Psoas muscle (tissue), 7 donors: ENCODE measurements at regions not wholly inside any gene's neighbourhood (a gene's known extent, or its start where the extent isn't known, plus 50 kb on each side); places are given as distances from the start of the nearest gene placed in this dataset.

Experiments
- ATAC-seq, 4 donors: fragments of 200-7000 bp; cut with Tn5 transposase; one replicate each; pipeline ENCODE4 v1.9.1; 2020; ENCODE audit warnings: moderate library complexity in 3 of 4, mild to moderate bottlenecking in 2 of 4
- DNase-seq, 2 donors: peaks; one replicate each; pipeline ENCODE4 v3.0.0-alpha.2; 2020
- H3K27ac ChIP-seq: fragments of 200-600 bp; one replicate; pipeline ENCODE4 v1.8.0; 2022
- H3K27me3 ChIP-seq, 3 donors: fragments of 200-600 bp in 1 of 3; one replicate each; pipeline versions ENCODE4 v1.6.1 to v1.8.0; 2013 to 2022; ENCODE audit warnings: low read length in 2 of 3, mild to moderate bottlenecking in 2 of 3, moderate library complexity in 1 of 3; ENCODE audit not compliant: insufficient read depth in 3 of 3
- H3K36me3 ChIP-seq, 2 donors: fragments of 200-600 bp in 1 of 2; one replicate each; pipeline versions ENCODE4 v1.6.1 to v1.8.0; 2013 to 2022; ENCODE audit warnings: low read depth in 1 of 2, mild to moderate bottlenecking in 1 of 2, moderate library complexity in 1 of 2; ENCODE audit not compliant: insufficient read depth in 1 of 2
- H3K4me1 ChIP-seq: fragments of 200-600 bp; one replicate; pipeline ENCODE4 v1.8.0; 2022
- H3K4me3 ChIP-seq: fragments of 200-600 bp; one replicate; pipeline ENCODE4 v1.8.0; 2022; ENCODE audit warnings: mild to moderate bottlenecking
- H3K9me3 ChIP-seq: fragments of 200-600 bp; one replicate; pipeline ENCODE4 v1.8.0; 2022
- WGBS, 3 donors: extraction: QIAGEN DNeasy Blood & Tissue Kit; methylation state at CpG; one replicate each; pipeline versions ENCODE4 v1.1.6 to v1.1.7; 2013; 5-methylcytosine and 5-hydroxymethylcytosine counted together
- intact Hi-C, 2 donors: fragments of 100-400 bp; cut with DNase I; formaldehyde crosslinking; loops; one replicate each; pipeline versions ENCODE4 v1.11.0 to v1.14.2; 2022
- TF ChIP-seq, protein P1 (sequence below): fragments of 200-600 bp; IDR thresholded peaks from one replicate; pipeline ENCODE4 v1.8.0; 2022; ENCODE audit warnings: antibody characterized with exemption
- donor health status: healthy with polysubstance abuse.
- donor health status: DM: no; HTN: no; CAD: no; lungs with moderate emphysema.
- donor health status: Bipolar disorder and iron deficiency.
- donor health status: healthy.
- donor health status: DM: yes; HTN: yes; CAD: no.
- donor health status: DM: no; HTN: no; CAD: no.
- donor health status: DM: yes; HTN: yes; CAD: no.

DNA sequence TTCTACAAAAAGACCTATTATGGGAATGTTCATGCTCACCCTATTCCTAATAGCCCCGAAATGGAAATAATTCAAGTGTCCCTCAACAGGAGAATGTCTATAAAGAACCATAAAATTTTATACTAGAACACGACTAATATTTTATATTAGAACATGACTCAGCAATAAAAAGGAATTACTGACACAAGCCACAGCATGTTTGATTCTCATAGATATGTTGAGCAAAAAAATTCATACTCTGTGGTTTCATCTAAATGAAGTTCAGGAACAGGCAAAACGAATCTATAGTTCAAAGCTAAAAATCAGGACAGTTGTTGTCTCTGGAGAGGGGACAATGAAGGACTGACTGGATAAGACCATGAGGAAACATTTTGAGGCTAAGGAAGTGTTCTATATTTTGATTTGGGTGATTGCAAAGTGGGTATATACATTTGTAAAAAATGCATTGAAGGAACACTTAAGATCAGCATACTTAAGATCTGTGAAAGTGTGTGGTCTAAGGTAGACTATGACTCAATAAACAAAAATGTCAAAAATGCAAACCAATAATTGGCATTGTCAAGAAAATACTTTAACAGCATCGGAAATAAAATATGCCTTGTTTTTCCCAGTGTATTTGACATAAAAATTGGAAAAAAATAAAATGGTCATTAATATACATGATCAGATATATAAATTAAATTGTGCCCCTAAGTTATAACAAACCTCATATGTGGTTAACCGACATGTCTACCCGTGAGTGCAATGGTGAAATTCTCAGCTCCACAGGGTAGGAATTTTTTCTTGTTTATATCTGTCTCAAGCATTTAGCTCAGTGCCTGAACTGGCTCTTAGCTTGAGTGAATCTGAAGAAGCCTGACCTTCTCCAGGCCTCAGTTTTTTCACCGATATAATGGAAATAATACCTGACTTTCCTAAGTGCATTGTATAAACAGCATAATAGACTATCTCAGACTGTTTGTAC lies 124.9 kb upstream of the CTTNBP2 start:
- Histone ChIP-seq H3K4me3 (no peak overlapping the region), H3K36me3 (no peaks in the 10 kb centered on the region), H3K27ac (no peak overlapping the region), H3K27me3 (no peaks in the 10 kb centered on the region), H3K9me3 (no peaks in the 10 kb centered on the region), H3K4me1 (no peaks in the 10 kb centered on the region)
- intact Hi-C loops, result no loop called here
- DNase-seq (no peak), ATAC-seq (no peak)
- TF ChIP-seq, protein P1, sequence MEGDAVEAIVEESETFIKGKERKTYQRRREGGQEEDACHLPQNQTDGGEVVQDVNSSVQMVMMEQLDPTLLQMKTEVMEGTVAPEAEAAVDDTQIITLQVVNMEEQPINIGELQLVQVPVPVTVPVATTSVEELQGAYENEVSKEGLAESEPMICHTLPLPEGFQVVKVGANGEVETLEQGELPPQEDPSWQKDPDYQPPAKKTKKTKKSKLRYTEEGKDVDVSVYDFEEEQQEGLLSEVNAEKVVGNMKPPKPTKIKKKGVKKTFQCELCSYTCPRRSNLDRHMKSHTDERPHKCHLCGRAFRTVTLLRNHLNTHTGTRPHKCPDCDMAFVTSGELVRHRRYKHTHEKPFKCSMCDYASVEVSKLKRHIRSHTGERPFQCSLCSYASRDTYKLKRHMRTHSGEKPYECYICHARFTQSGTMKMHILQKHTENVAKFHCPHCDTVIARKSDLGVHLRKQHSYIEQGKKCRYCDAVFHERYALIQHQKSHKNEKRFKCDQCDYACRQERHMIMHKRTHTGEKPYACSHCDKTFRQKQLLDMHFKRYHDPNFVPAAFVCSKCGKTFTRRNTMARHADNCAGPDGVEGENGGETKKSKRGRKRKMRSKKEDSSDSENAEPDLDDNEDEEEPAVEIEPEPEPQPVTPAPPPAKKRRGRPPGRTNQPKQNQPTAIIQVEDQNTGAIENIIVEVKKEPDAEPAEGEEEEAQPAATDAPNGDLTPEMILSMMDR, result no peak
- 66 to 74% (median 70%) methylated on average over 7 of the region's 7 CpGs for WGBS, 3 donors

DNA sequence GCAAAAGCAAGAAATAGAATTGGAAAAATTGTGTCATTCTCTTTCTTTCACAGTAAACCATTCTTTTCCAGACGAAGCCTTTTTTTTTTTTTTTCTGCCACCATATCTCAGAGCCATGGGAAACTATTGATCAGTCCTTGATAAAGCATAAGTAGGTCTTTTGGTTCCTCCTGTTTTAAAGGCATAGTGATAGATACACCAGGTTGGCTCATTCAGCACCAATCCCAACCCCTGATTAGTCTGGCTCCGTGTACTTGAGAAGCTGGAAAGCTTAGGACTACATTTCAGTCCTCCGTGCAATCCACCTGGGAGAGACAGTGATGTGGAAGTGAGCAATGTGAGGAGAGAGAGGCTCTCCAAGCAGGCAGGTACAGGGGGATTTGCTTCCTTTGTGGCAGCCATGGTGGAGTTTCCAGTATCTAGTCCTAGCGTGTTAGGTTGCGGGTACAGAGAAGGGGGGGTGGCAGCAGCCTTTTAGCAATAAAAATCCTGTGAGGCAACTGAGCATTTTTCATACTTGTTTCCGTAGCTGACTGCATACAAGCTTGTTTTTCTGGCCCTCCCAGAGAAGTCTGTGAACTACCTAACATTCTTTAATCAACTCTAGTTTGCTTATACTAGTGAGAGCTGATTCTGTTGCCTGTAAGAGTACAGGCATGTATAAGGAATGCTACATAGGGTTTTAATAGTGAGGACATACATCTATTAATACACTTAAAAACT lies 127.4 kb upstream of the CTTNBP2 start:
- no peak overlapping the region for H3K4me3 ChIP-seq
- no peaks in the 10 kb centered on the region for H3K27me3 ChIP-seq
- WGBS, 3 donors, result 69 to 75% (median 70%) methylated on average over 6 of the region's 6 CpGs
- H3K36me3 ChIP-seq, result no peaks in the 10 kb centered on the region
- TF ChIP-seq, protein P1, result no peak
- intact Hi-C loops, result no loop called here
- DNase-seq (no peak), ATAC-seq (no peak)
- H3K4me1 ChIP-seq, result no peaks in the 10 kb centered on the region
- H3K9me3 ChIP-seq, result no peaks in the 10 kb centered on the region
- no peak overlapping the region for H3K27ac ChIP-seq

DNA sequence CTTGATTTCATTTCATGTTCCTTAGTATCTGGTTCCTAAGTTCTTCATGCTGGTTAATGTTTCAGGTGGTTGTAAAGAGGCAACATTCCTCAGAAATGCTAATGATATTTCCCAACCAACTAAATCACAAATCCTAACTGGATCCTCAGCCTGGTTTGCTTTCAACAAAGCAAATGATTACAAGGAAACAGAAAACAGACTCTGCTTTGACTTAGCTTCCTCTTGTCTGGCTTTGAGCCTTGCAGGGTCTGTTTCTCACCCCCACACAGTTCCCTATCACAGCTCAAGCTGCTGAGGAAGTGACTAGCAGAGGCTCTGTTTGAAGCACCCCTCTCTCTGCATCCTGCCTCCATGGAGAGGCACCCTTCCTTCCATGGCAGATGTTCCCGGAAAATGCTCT lies 130.2 kb upstream of the CTTNBP2 start:
- no peak overlapping the region for H3K27ac ChIP-seq
- H3K27me3 ChIP-seq, result no peaks in the 10 kb centered on the region
- DNase-seq, result no peak
- TF ChIP-seq, protein P1, result no peak
- H3K36me3 ChIP-seq, result no peaks in the 10 kb centered on the region
- intact Hi-C loops, result no loop called here
- no peaks in the 10 kb centered on the region for H3K4me1 ChIP-seq
- 38 to 63% (median 60%) methylated on average over 1 of the region's 1 CpG for WGBS, 3 donors
- no peak overlapping the region for H3K4me3 ChIP-seq
- ATAC-seq, result no peak
- H3K9me3 ChIP-seq, result no peaks in the 10 kb centered on the region

DNA sequence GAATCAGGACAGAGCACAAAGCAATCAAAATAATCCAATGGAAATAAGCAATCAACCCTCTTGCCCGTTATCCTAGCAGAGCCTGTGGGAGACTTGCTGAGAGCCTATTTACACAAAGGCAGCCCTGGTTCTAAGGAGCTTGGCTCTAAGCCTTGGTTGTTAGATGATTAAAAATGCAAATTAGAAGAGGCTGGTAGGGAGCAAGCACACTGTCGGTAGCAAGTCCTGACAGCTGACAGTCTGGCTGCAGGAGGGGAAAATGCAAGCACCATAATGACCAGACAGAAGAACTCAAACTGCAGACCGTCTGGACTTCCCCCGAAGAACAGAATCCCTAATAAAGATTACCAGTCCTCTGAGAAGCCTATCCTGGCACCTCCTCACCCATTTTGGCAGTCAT lies 131.8 kb upstream of the CTTNBP2 start:
- Histone ChIP-seq H3K27me3 (no peaks in the 10 kb centered on the region), H3K36me3 (no peaks in the 10 kb centered on the region), H3K4me1 (no peaks in the 10 kb centered on the region), H3K4me3 (no peak overlapping the region), H3K27ac (no peak overlapping the region), H3K9me3 (no peaks in the 10 kb centered on the region)
- ATAC-seq (no peak), DNase-seq (no peak)
- 46 to 53% (median 52%) methylated on average over 4 of the region's 4 CpGs for WGBS, 3 donors
- intact Hi-C loops, result no loop called here
- TF ChIP-seq, protein P1, result no peak
